Lower lobe of right lung (tissue), 2 donors: ENCODE measurements at regions not wholly inside any gene's neighbourhood (a gene's known extent, or its start where the extent isn't known, plus 50 kb on each side); places are given as distances from the start of the nearest gene placed in this dataset.
"Not testable (repeated sequence)": the region's sequence is repeated elsewhere in the genome, so short reads cannot be mapped to it uniquely, and the experiment has no call there.

Experiments used
- ATAC-seq, 2 donors: fragments of 200-7000 bp; cut with Tn5 transposase; one replicate each; pipeline ENCODE4 v1.9.1; 2020 to 2022; ENCODE audit warnings: mild to moderate bottlenecking in 2 of 2, moderate library complexity in 2 of 2
- DNase-seq: peaks from one replicate; pipeline ENCODE4 v3.0.0-alpha.2; 2020
- H3K27ac ChIP-seq: fragments of 200-600 bp; one replicate; pipeline ENCODE4 v1.8.0; 2022
- H3K27me3 ChIP-seq: fragments of 200-600 bp; one replicate; pipeline ENCODE4 v1.8.0; 2022; ENCODE audit warnings: low read depth
- H3K36me3 ChIP-seq: fragments of 200-600 bp; one replicate; pipeline ENCODE4 v1.8.0; 2022; ENCODE audit warnings: mild to moderate bottlenecking
- H3K4me1 ChIP-seq: fragments of 200-600 bp; one replicate; pipeline ENCODE4 v1.8.0; 2022
- H3K4me3 ChIP-seq: fragments of 200-600 bp; one replicate; pipeline ENCODE4 v1.8.0; 2022; ENCODE audit warnings: mild to moderate bottlenecking
- H3K9me3 ChIP-seq: fragments of 200-600 bp; one replicate; pipeline ENCODE4 v1.8.0; 2022
- intact Hi-C: fragments of 100-400 bp; cut with DNase I; formaldehyde crosslinking; loops from one replicate; pipeline ENCODE4 v1.11.0; 2022
- TF ChIP-seq, protein P1 (sequence below): fragments of 200-600 bp; IDR thresholded peaks from one replicate; pipeline ENCODE4 v1.8.0; 2022; ENCODE audit warnings: antibody characterized with exemption, mild to moderate bottlenecking
- donor health status: DM: no; HTN: yes; CAD: no; lungs with severe emphysema.

DNA sequence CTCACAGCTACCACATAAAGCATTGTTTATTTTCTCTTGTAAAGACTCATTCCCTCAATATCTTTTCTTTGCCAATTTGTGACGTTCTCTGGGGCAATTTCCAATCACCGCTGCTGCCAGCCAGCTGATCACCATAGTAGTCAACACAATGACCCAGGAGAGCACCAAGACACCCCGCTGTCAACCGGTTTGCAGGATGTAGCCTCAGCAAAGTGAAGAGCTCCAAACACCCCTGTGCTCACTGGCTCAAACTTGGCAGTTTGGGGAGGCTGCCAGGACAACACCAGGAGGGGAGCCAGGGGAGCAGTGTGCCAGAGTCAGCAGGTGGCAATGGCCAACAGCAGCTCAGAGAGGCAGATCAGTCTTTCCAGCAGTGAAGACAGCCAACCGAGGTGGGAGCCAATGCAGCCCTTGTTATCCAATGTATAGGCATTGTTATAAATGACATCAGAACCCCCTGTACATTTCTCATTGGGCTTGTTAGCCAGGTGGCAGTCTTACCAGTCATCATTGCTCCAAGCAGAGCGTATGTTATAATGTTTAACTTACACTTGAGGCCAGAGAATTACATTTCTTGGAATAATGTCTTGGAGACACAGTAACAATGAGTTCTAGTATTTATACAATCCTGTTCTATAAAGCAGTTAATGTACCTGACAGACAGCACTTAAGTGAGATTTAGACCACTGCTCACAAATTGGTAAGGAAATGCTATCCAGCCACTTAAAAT, 274.9 kb upstream of the GK2 start:
- intact Hi-C loops, result no loop called here
- Histone ChIP-seq H3K4me3 (no peak overlapping the region), H3K9me3 (no peaks in the 10 kb centered on the region), H3K27ac (no peak overlapping the region), H3K4me1 (no peaks in the 10 kb centered on the region), H3K36me3 (no peaks in the 10 kb centered on the region), H3K27me3 (no peaks in the 10 kb centered on the region)
- ATAC-seq (no peak), DNase-seq (no peak)
- TF ChIP-seq, protein P1, sequence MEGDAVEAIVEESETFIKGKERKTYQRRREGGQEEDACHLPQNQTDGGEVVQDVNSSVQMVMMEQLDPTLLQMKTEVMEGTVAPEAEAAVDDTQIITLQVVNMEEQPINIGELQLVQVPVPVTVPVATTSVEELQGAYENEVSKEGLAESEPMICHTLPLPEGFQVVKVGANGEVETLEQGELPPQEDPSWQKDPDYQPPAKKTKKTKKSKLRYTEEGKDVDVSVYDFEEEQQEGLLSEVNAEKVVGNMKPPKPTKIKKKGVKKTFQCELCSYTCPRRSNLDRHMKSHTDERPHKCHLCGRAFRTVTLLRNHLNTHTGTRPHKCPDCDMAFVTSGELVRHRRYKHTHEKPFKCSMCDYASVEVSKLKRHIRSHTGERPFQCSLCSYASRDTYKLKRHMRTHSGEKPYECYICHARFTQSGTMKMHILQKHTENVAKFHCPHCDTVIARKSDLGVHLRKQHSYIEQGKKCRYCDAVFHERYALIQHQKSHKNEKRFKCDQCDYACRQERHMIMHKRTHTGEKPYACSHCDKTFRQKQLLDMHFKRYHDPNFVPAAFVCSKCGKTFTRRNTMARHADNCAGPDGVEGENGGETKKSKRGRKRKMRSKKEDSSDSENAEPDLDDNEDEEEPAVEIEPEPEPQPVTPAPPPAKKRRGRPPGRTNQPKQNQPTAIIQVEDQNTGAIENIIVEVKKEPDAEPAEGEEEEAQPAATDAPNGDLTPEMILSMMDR, result no peak

DNA sequence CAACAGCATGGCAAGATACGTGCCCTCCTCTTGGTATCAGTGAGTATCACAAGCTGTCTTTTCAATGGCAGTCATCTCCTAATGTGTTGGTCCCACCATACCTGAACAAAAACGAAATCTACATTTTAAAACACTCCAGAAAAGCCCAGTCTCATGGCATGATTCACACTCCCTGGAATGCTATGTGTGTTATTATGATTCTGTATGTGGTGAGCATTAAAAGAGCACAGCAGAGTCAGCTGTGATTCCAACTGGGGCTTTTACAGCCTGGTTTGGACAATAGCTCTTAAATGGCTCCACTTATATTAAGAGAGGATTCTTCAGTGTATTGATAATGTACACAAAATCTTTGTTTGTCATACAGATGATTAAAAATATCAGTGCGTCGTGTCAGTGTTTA, 274.1 kb upstream of the GK2 start:
- Histone ChIP-seq H3K27ac (no peak overlapping the region), H3K27me3 (no peaks in the 10 kb centered on the region), H3K9me3 (no peaks in the 10 kb centered on the region), H3K4me1 (no peaks in the 10 kb centered on the region), H3K36me3 (no peaks in the 10 kb centered on the region), H3K4me3 (no peak overlapping the region)
- intact Hi-C loops, result no loop called here
- no peak for DNase-seq
- TF ChIP-seq, protein P1, result no peak
- no peak for ATAC-seq

DNA sequence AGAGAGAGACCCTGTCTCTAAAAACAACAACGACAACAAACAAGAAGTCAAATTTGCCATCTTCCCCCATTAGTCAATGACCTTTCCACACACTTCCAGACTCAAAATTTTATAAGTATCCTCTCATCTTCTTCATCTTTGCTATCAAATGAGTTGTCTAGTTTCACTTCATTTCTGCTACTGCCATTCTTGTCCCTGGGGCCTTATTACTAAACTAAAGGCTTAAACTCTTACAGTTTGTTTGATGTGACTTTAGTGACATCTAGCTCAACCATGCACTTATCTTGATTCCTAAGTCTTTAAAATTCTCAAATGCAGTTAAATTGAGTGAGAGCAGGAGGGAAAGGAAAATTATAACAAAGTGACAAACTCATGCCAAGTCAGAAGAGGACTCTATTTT, 271.8 kb upstream of the GK2 start:
- TF ChIP-seq, protein P1, result no peak
- no peak for ATAC-seq
- H3K27ac ChIP-seq, result no peak overlapping the region
- DNase-seq, result no peak
- no peaks in the 10 kb centered on the region for H3K4me1 ChIP-seq
- no peaks in the 10 kb centered on the region for H3K9me3 ChIP-seq
- H3K36me3 ChIP-seq, result no peaks in the 10 kb centered on the region
- no peaks in the 10 kb centered on the region for H3K27me3 ChIP-seq
- intact Hi-C loops, result no loop called here
- no peak overlapping the region for H3K4me3 ChIP-seq

DNA sequence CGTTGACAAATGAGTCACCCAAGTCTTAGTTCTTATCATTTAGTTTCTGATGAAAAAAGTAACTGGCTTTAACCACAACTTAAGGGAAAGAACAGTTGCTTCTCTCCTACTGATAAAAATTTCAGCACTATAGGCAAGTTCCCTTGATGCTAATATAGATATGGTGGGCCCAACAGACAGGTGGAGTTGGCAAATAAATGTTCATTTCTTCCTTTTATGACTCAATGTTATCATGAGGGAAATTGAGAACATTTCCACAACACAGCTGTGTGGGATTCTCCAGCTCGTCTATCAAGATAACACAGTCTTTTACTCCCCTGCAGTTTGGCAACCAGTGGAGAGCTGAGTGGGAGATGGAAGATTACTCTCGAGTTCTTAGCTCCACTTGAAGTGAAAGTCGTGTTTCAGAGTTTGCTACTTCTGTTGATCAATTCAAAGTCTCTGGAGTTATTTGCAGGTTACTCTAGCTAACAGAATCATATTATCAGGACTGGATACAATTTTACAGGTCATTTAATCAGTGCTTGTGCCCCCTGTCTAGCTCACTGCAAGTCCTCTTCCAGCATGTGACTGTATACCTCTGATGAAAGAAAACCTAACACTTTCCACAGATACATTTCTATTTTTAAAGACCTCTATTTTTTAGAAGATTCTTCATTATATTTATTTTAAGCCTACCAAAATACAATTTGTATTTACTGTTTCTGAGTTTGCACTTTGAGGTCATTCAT, 270.6 kb upstream of the GK2 start:
- DNase-seq (no peak), ATAC-seq (no peak)
- intact Hi-C loops, result no loop called here
- Histone ChIP-seq H3K27ac (no peak overlapping the region), H3K27me3 (no peaks in the 10 kb centered on the region), H3K4me1 (no peaks in the 10 kb centered on the region), H3K36me3 (no peaks in the 10 kb centered on the region), H3K9me3 (no peaks in the 10 kb centered on the region), H3K4me3 (no peak overlapping the region)
- TF ChIP-seq, protein P1, result no peak

DNA sequence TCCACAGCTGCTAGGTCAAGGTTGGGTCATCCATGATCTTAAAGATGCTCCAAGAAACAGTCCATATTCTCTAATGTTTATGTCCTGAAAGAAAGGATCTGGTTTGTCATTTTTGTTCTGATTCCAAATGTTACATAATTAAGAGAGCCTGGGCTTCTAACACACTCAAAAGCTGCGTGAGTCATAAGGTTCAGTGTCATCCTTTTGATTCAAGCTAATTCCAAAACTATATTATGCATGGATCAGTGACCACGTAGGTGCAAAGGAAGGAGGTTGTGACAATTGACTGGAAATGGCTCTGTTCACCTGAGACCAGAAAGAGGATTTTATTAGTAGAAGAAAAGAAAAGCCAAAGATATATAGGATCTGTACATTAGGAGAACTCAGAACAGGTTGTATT, 268.7 kb upstream of the GK2 start:
- H3K27ac ChIP-seq, result no peak overlapping the region
- no peak overlapping the region for H3K4me3 ChIP-seq
- TF ChIP-seq, protein P1, result no peak

DNA sequence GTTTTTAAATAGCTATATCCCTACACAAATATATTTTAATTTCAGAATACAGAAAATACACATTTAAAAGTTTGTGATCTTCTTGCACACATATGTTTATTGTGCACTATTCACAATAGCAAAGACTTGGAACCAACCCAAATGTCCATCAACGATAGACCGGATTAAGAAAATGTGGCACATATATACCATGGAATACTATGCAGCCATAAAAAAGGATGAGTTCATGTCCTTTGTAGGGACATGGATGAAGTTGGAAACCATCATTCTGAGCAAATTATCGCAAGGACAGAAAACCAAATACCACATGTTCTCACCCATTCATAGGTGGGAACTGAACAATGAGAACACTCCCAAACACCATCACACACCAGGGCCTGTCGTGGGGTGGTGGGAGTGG, 266.9 kb upstream of the GK2 start:
- H3K36me3 ChIP-seq, H3K9me3 ChIP-seq, H3K27ac ChIP-seq, H3K27me3 ChIP-seq, DNase-seq, intact Hi-C loops, ATAC-seq, H3K4me3 ChIP-seq, H3K4me1 ChIP-seq: not testable (repeated sequence)

More for the DNA sequence above, 268.7 kb upstream of the GK2 start:
- ATAC-seq, result no peak
- intact Hi-C loops, result no loop called here
- no peaks in the 10 kb centered on the region for H3K36me3 ChIP-seq
- no peak for DNase-seq
- H3K9me3 ChIP-seq, result no peaks in the 10 kb centered on the region
- H3K4me1 ChIP-seq, result no peaks in the 10 kb centered on the region
- no peaks in the 10 kb centered on the region for H3K27me3 ChIP-seq
